ENCODE measurements at regions not wholly inside any gene's neighbourhood (a gene's known extent, or its start where the extent isn't known, plus 50 kb on each side); places are given as distances from the start of the nearest gene placed in this dataset.

DNA sequence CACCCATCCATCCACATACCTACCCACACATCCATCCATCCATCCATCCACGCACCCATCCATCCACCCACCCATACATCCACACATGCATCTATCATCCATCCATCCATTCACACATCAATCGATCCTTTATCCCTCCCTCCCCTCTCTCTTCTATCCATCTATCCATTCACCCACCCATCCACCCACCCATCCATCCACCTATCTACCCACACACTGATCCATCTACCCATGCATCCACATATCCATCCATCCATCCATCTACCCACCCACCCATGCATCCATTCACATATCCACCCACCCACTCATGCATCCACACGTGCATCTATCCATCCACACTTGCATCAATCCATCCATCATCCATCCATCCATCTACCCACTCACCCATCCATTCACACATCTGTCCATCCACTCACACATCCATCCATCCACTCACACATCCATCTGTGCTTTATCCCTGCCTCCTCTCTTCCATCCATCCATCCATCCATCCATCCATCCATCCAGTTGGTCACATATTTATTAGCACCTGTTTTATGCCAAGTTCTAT lies 366.1 kb downstream of the CTTN start:
- intact Hi-C loops (cut with DNase I, micrococcal nuclease) = no loop called here
- DNase-seq (no peak), ATAC-seq (no peak)

DNA sequence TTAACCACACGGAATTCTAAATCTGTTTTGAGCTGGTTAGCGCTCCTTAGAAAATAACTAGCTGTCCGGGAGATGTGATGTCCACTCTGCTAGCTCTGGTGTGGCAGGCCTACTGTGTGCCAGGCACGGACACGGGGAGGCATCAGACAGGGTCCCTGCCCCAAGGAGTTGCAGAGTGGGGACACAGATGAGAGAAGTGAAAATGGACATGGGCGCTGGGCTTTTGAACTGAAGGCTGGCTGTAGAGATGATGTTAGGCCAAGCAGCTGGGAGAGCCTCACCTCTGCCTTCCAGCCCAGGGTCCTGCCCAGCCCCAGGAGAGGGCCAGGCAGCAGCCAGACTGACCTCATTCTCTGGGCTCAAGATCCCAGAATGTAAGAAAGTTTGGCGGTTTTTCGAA lies 368.6 kb downstream of the CTTN start:
- ATAC-seq (no peak), DNase-seq (no peak)
- intact Hi-C loops (cut with DNase I, micrococcal nuclease) = no loop called here

DNA sequence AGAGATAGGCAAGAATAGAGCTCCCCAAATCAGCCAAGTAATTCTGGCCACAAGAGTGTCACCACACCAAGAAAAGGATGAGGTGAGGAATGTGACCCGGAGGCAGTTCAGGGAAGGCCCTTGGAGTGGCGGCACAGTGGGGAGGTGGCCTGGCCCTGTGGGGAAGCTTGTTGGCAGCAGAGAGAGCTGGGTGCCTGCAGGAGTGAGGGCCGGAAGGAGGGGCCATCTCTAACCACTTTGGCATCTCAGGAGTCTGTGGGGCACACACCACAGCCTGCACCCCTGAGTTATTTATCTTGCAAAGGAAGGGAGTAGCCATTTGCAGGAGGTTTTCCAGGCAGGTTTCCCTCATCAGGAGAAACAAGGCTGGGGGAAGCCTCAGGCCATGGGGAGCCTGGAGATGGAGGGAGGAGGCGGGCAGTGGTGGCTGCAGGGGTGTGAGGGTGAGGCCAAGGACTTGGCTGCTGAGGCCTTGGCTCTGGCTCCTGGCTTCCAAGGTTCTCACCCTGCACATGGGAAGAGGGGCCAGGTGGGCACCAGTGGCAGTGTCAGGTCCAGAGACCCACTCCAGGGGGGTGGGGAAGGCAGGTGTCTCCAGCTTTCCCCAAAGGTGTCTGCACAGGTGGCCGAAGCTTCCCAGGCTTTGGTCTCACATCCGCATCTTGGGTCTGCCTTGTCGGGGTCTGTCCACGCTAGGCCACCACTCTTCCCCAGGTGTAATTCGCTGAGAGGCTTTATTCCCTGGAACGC lies 370.2 kb downstream of the CTTN start:
- intact Hi-C loops (cut with DNase I, micrococcal nuclease) = no loop called here
- ATAC-seq = no peak
- DNase-seq = no peak

DNA sequence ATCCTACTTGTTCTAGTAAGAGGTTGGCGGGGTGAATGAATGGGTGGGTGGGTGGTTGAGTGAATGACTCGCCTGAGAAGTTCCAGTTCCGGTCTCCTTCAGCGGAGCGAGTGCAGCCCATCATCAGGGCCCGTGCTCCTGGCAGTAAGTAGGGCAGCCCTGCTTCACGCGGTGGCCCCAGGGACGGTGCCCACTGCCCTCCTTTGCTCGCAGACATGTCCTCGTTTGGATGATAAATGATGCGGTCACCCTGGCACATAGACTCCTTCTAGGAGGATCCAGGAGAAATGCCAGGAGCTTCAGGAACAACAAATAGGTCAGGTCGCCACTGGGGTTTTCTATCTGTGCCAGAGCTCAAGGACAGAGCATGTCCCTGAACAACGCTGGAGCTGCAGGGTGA lies 370.8 kb downstream of the CTTN start:
- intact Hi-C loops (cut with DNase I, micrococcal nuclease) = no loop called here
- ATAC-seq (no peak), DNase-seq (no peak)

DNA sequence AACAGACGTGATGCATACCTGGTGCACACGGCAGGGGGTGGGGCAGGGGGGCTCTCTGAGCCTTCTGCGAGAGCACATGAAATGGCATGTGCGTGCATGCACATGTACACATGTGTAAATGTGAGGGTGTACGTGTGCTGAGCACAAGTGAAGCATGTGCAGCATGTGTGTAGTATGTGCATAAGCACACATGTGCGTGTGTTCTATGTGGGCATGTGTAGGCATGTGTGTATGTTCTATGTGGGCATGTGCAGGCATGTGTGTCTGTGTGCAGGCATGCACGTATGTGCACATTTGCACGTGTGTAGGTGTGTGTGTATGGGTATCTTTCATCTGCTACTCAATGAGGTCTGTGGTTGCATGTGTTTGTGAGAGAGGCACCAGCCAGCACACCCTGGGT lies 371.2 kb downstream of the CTTN start:
- ATAC-seq = no peak
- DNase-seq = no peak
- intact Hi-C loops (cut with DNase I, micrococcal nuclease) = no loop called here

DNA sequence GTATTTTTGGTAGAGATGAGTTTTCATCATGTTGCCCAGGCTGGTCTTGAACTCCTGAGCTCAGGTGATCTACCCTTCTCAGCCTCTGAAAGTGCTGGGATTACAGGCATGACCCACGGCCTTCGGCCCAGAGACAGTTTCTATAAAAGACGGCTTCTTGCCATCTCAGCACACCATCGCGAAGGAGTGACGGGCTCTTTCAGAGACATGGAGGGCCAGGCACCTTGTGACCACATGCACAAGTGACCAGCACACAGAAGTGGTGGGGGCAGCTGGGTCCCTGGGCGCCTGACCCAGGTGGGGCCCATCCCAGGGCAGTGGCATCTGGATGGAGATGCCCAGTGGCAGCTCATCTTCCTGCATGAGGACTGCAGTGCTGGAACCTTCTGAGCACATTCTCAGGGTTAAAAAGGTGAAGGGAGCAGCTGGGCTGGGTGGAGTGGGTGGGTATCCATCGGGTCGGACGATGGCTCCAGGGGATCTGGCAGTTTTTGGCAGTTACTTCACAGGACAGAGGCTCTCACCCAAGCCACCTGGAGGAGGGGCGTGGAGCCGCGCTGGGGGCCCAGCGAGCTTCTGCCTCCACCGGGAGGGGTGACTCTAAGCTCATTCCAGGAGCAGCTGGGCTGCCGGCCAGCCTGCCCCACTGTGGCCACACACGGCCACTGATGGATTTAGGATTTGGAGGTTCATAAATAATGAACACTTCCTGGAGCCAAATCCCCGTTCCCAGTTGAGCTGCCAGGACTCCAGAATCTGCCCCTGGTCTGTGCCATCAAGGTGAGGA lies 373.0 kb downstream of the CTTN start:
- intact Hi-C loops (cut with DNase I, micrococcal nuclease) = no loop called here
- ATAC-seq (no peak), DNase-seq (no peak)

DNA sequence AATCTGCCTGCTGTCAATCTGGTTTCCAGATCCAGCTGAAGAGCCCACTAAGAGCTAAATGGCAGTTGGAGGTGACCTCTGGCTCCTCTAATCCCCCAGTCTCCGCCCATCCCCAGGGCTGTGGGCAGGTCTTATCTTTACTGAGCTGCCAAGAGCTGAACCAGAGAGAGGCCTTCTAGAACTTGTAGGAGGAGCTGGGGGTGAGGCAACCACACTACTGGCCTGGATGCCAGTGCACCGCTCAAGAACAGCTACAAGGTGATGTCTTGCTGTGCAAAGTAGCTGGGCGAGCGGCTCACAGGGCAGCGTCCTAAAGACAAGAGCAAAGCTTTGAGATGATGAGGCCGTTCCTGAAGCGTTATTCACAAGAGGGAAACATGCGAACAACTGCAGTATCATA lies 374.6 kb downstream of the CTTN start:
- no peak for DNase-seq
- intact Hi-C loops (cut with DNase I, micrococcal nuclease) = no loop called here
- no peak for ATAC-seq

- no peak for ATAC-seq
- intact Hi-C loops (cut with DNase I, micrococcal nuclease) = no loop called here
- no peak for DNase-seq
Measured at GRCh38 chr11:70775386-70776075, 377.2 kb downstream of the CTTN start.

GRCh38 chr11:70776914-70777532 lies 378.7 kb downstream of the CTTN start:
- ATAC-seq = no peak
- no peak for DNase-seq
- intact Hi-C loops (cut with DNase I, micrococcal nuclease) = no loop called here

DNA sequence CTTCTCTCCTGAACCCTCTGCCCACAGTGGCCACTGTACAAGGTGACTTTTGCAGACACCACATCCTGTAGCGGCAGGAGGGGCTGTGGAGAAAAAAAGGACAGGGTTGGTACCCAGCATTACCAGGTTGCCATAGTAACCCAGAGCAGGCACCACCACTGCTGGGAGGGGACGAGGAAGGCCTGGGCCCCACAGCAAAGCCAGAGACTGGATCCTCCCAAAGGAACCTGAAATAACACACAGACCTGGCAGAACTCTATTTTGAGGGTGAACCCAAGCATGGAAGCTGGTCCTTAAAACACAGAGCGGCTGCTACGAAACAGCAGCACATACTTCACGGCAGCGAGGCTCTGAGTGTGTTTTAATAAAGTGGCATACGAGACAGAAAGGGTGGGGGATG lies 380.6 kb downstream of the CTTN start:
- no peak for ATAC-seq
- intact Hi-C loops (cut with DNase I, micrococcal nuclease) = no loop called here
- DNase-seq = no peak

GRCh38 chr11:70779433-70780245 lies 381.3 kb downstream of the CTTN start:
- intact Hi-C loops (cut with DNase I, micrococcal nuclease) = no loop called here

DNA sequence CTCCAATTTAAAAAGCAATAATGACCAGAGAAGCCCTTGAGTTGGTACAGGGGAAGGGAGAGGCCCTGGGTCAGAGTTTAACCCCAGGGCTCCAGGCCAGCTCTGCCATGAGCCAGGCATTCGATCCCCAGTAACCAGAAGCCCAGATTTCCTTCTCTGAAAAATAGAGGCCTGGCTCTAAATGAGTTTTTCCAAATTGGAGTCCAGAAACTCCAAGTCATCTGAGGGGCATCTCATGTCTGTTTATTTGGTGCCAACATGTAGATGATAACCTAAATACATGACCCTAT lies 381.9 kb downstream of the CTTN start:
- intact Hi-C loops (cut with DNase I, micrococcal nuclease) = no loop called here
- DNase-seq = no peak
- ATAC-seq = no peak

More at GRCh38 chr11:70779433-70780245, 381.3 kb downstream of the CTTN start:
- no peak for DNase-seq
- ATAC-seq = no peak

DNA sequence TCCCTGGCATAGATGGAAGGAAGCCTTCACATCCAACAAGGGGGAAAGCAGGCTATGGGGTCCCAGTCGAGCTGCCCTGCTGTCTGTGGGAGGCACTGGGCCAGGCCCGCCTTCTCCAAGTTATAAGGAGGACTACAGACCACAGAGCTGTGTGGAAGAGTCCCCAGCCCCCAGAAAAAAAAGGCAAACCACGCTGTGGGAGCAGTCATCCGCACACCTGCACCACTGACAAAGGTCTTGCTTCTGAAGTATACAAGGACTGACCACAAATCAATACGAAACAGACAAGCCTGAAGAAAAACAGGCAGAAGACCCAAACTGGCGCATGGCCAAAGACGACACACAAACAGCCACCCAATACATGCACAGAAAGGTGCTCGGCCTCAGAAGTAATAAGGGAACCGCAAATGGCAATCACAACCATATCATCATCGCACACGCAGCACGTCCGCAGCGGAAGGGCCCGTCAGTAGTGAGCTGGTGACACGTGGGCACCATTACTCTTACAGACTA lies 384.1 kb downstream of the CTTN start:
- intact Hi-C loops (cut with DNase I, micrococcal nuclease) = no loop called here
- ATAC-seq = no peak
- no peak for DNase-seq

DNA sequence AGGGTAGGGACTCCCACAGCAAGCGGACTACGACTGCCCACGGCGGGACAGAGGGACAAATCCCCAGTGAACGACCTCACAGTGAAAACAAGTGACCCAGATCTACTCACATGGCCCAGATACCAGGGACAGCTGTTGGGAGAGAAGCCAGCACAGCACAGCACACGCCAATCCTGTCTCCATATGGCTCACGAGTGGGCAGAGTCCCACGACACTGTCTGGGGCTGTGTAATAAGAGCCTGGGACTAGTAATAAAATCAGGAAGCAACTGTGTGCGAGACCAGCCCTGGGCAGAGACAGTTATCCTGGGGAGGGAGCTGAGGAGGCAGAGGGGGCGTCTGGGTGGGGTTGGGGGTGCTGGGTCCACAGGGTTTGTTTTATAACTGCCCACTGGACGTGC lies 385.0 kb downstream of the CTTN start:
- ATAC-seq (no peak), DNase-seq (no peak)
- intact Hi-C loops (cut with DNase I, micrococcal nuclease) = no loop called here

- ATAC-seq = no peak
- no peak for DNase-seq
- intact Hi-C loops (cut with DNase I, micrococcal nuclease) = no loop called here
Measured at GRCh38 chr11:70783821-70784220, 385.5 kb downstream of the CTTN start.

GRCh38 chr11:70785372-70785771 lies 387.0 kb downstream of the CTTN start:
- DNase-seq = no peak

GRCh38 chr11:70786021-70786665 lies 387.8 kb downstream of the CTTN start:
- ATAC-seq (peak; percentile 94), DNase-seq (peak; percentile 47 to 48)
- intact Hi-C loops (cut with DNase I, micrococcal nuclease) = no loop called here

More at GRCh38 chr11:70785372-70785771, 387.0 kb downstream of the CTTN start:
- intact Hi-C loops (cut with DNase I, micrococcal nuclease) = no loop called here
- ATAC-seq = peak; percentile 11

Measured in left colon (tissue), 2 donors.